HCT116 (cell line): ENCODE measurements at regions not wholly inside any gene's neighbourhood (a gene's known extent, or its start where the extent isn't known, plus 50 kb on each side); places are given as distances from the start of the nearest gene placed in this dataset.

Source experiments
- ATAC-seq: fragments of 200-7000 bp; cut with Tn5 transposase; 2 replicates; pipeline ENCODE4 v1.9.1; 2020; ENCODE audit warnings: mild to moderate bottlenecking, moderate library complexity
- BruUV-seq: library from RNA; stranded (reverse); fragments of 400-500 nt; replicated peaks from 2 replicates; lab custom pipeline; 2021; lab: Mats Ljungman, UMichigan
- CTCF ChIA-PET: fragments of 300-600 bp; sonication (Branson Sonifier 250); formaldehyde crosslinking; loops from one replicate; lab custom pipeline; 2021; ENCODE audit warnings: antibody characterized with exemption; lab: Charles Lee
- POLR2A ChIA-PET: fragments of 300-600, 350-600 bp; sonication (Branson Sonifier 250); formaldehyde crosslinking; loops from one replicate; lab custom pipeline; 2021; ENCODE audit warnings: antibody characterized with exemption; lab: Charles Lee
- RAD21 ChIA-PET, 2 experiments: fragments of 300-600 bp; sonication (Branson Sonifier 250); formaldehyde crosslinking; loops; one replicate each; lab custom pipeline; 2023; ENCODE audit warnings: low total read pairs in 2 of 2; ENCODE audit not compliant: uncharacterized antibody in 2 of 2, unreplicated experiment in 2 of 2, low non-redundant PET in 1 of 2; lab: Charles Lee
- DNase-seq: peaks from one replicate; pipeline ENCODE4 v3.0.0-alpha.2; 2010; ENCODE audit warnings: low read depth, low spot score
- H2AFZ ChIP-seq: fragments of 200-600 bp; shearing (Covaris generic), sonication (generic); 2 replicates; pipeline ENCODE4 v1.6.1; 2017; ENCODE audit warnings: low read depth, mixed run types, mixed read lengths, antibody characterized with exemption, low read length; ENCODE audit not compliant: poor library complexity, severe bottlenecking
- H3K27ac ChIP-seq: 2 replicates; pipeline ENCODE4 v1.5.1; 2012; ENCODE audit warnings: low read depth, low read length
- H3K27me3 ChIP-seq: fragments of 200-600 bp; sonication (generic); 2 replicates; pipeline ENCODE4 v1.6.1; 2016; ENCODE audit warnings: mixed run types, low read length, mixed read lengths; ENCODE audit not compliant: insufficient read depth
- H3K36me3 ChIP-seq, 2 experiments: fragments of 200-500 bp in 1 of 2; fragments of 200-600 bp in 1 of 2; sonication (Bioruptor generic) in 1 of 2; sonication (generic) in 1 of 2; 2 replicates each; pipeline versions ENCODE4 v1.5.1 to v1.6.1; 2014 to 2016; ENCODE audit warnings: low read length in 2 of 2, inconsistent platforms in 1 of 2, mixed read lengths in 1 of 2, mixed run types in 1 of 2; ENCODE audit not compliant: insufficient read depth in 2 of 2, control insufficient read depth in 1 of 2
- H3K4me1 ChIP-seq, 2 experiments: fragments of 200-600 bp in 1 of 2; sonication (generic) in 1 of 2; 2 replicates each; pipeline versions ENCODE4 v1.5.1 to v1.6.1; 2012 to 2017; ENCODE audit warnings: low read length in 2 of 2, inconsistent platforms in 1 of 2, mild to moderate bottlenecking in 1 of 2, mixed read lengths in 1 of 2, mixed run types in 1 of 2, moderate library complexity in 1 of 2; ENCODE audit not compliant: insufficient read depth in 2 of 2, control insufficient read depth in 1 of 2
- H3K4me2 ChIP-seq: fragments of 200-600 bp; sonication (generic); 2 replicates; pipeline ENCODE4 v1.6.1; 2017; ENCODE audit warnings: mixed run types, low read length, mixed read lengths
- H3K4me3 ChIP-seq, 2 experiments: fragments of 200-600 bp in 1 of 2; sonication (generic) in 1 of 2; replicated peaks in 1 of 2; 2 replicates each; pipeline ENCODE4 v1.5.1; 2011 to 2016; ENCODE audit warnings: low read length in 2 of 2, control low read depth in 1 of 2, low read depth in 1 of 2, mild to moderate bottlenecking in 1 of 2, mixed read lengths in 1 of 2, mixed run types in 1 of 2
- H3K79me2 ChIP-seq: fragments of 200-600 bp; sonication (generic); 2 replicates; pipeline ENCODE4 v1.6.1; 2017; ENCODE audit warnings: mild to moderate bottlenecking, mixed run types, low read length, moderate library complexity, mixed read lengths; ENCODE audit not compliant: insufficient read depth
- H3K9ac ChIP-seq: fragments of 200-600 bp; sonication (generic); 2 replicates; pipeline ENCODE4 v1.6.1; 2016; ENCODE audit warnings: low read length, mixed read lengths
- H3K9me2 ChIP-seq: fragments of 200-600 bp; sonication (generic), shearing (Covaris generic); 2 replicates; pipeline ENCODE4 v1.6.1; 2017; ENCODE audit warnings: mixed run types, mild to moderate bottlenecking, moderate library complexity; ENCODE audit not compliant: insufficient read depth
- H3K9me3 ChIP-seq, 2 experiments: fragments of 200-500 bp in 1 of 2; fragments of 200-600 bp in 1 of 2; sonication (Bioruptor generic) in 1 of 2; sonication (generic) in 1 of 2; 2 replicates each; pipeline ENCODE4 v1.6.1; 2014 to 2017; ENCODE audit warnings: low read length in 2 of 2, mixed read lengths in 2 of 2, inconsistent platforms in 1 of 2, low read depth in 1 of 2, mild to moderate bottlenecking in 1 of 2, mixed run types in 1 of 2, moderate library complexity in 1 of 2; ENCODE audit not compliant: control insufficient read depth in 1 of 2, insufficient read depth in 1 of 2
- H4K20me1 ChIP-seq: fragments of 200-600 bp; sonication (generic), shearing (Covaris generic); 2 replicates; pipeline ENCODE4 v1.6.1; 2017; ENCODE audit warnings: mixed run types, mild to moderate bottlenecking, moderate library complexity; ENCODE audit not compliant: insufficient read depth
- ATF3 ChIP-seq: IDR thresholded peaks from 2 replicates; pipeline ENCODE4 v1.6.1; 2012
- CEBPB ChIP-seq: IDR thresholded peaks from 2 replicates; pipeline ENCODE4 v1.6.1; 2012; ENCODE audit warnings: low read depth
- CTCF ChIP-seq, 3 experiments: fragments of 200-600 bp in 1 of 3; sonication (generic) in 1 of 3; IDR thresholded peaks in 2 of 3; conservative IDR thresholded peaks in 1 of 3; 2 replicates each; pipeline ENCODE4 v1.5.1; 2012 to 2017; ENCODE audit warnings: low read depth in 2 of 3, low read length in 2 of 3, antibody characterized with exemption in 1 of 3, borderline replicate concordance in 1 of 3, control low read depth in 1 of 3, mild to moderate bottlenecking in 1 of 3, mixed read lengths in 1 of 3, mixed run types in 1 of 3, moderate library complexity in 1 of 3; ENCODE audit not compliant: insufficient read depth in 1 of 3
- EGR1 ChIP-seq: IDR thresholded peaks from 2 replicates; pipeline ENCODE4 v1.6.1; 2012; ENCODE audit warnings: low read depth
- ELF1 ChIP-seq: IDR thresholded peaks from 2 replicates; pipeline ENCODE4 v1.6.1; 2012; ENCODE audit warnings: low read depth, borderline replicate concordance
- EZH2 ChIP-seq: fragments of 200-600 bp; sonication (generic); IDR thresholded peaks from 2 replicates; pipeline ENCODE4 v1.6.1; 2017; ENCODE audit warnings: antibody characterized with exemption, mixed run types
- FOSL1 ChIP-seq: IDR thresholded peaks from 2 replicates; pipeline ENCODE4 v1.6.1; 2012; ENCODE audit warnings: low read depth
- JUND ChIP-seq: IDR thresholded peaks from 2 replicates; pipeline ENCODE4 v1.6.1; 2012
- POLR2A ChIP-seq: IDR thresholded peaks from 2 replicates; pipeline ENCODE4 v1.7.0; 2011; ENCODE audit warnings: borderline replicate concordance; ENCODE audit not compliant: insufficient read depth, insufficient read length; ENCODE audit errors: extremely low read depth
- POLR2AphosphoS5 ChIP-seq: IDR thresholded peaks from 2 replicates; pipeline ENCODE4 v1.6.1; 2011; ENCODE audit warnings: mild to moderate bottlenecking, low read depth, low read length, moderate library complexity
- RAD21 ChIP-seq: IDR thresholded peaks from 2 replicates; pipeline ENCODE4 v1.6.1; 2012; ENCODE audit warnings: low read depth, mild to moderate bottlenecking
- REST ChIP-seq: IDR thresholded peaks from 2 replicates; pipeline ENCODE4 v1.6.1; 2012; ENCODE audit warnings: low read depth
- SIN3A ChIP-seq: IDR thresholded peaks from 2 replicates; pipeline ENCODE4 v1.6.1; 2012; ENCODE audit warnings: low read depth
- SP1 ChIP-seq: IDR thresholded peaks from 2 replicates; pipeline ENCODE4 v1.6.1; 2012; ENCODE audit warnings: low read depth
- SRF ChIP-seq: IDR thresholded peaks from 2 replicates; pipeline ENCODE4 v1.6.1; 2012; ENCODE audit warnings: low read depth
- TCF7L2 ChIP-seq: IDR thresholded peaks from 2 replicates; pipeline ENCODE4 v1.7.0; 2011; ENCODE audit warnings: borderline replicate concordance, inconsistent platforms; ENCODE audit not compliant: insufficient read depth, insufficient read length; ENCODE audit errors: extremely low read depth
- YY1 ChIP-seq: IDR thresholded peaks from 2 replicates; pipeline ENCODE4 v1.6.1; 2011; ENCODE audit warnings: low read length, low read depth, moderate library complexity, mild to moderate bottlenecking; ENCODE audit not compliant: insufficient replicate concordance; ENCODE audit errors: extremely low read depth
- ZBTB33 ChIP-seq: IDR thresholded peaks from 2 replicates; pipeline ENCODE4 v1.6.1; 2011; ENCODE audit warnings: mild to moderate bottlenecking, low read length, moderate library complexity; ENCODE audit not compliant: insufficient replicate concordance; ENCODE audit errors: extremely low read depth
- ZFX ChIP-seq: fragments of 450-650 bp; IDR thresholded peaks from 2 replicates; pipeline ENCODE4 v1.6.1; 2017
- ZNF274 ChIP-seq: fragments of 200-500 bp; sonication (Bioruptor generic); IDR thresholded peaks from 2 replicates; pipeline ENCODE4 v1.6.1; 2014; ENCODE audit warnings: mild to moderate bottlenecking, low read depth, low read length, inconsistent platforms
- intact Hi-C: fragments of 100-400 bp; cut with micrococcal nuclease; formaldehyde crosslinking; loops from 2 replicates; pipeline ENCODE4 v1.10.0; 2022

GRCh38 chr11:115778928-115779650, 274.9 kb upstream of the CADM1 start:
- H3K36me3 ChIP-seq, result no peaks in the 10 kb centered on the region
- no peak overlapping the region for H3K27ac ChIP-seq
- no peak for ATAC-seq
- RAD21 ChIA-PET, result no interaction called here
- H3K4me2 ChIP-seq, result no peak overlapping the region
- no peaks in the 10 kb centered on the region for H4K20me1 ChIP-seq
- no peak overlapping the region for H2AFZ ChIP-seq
- H3K4me3 ChIP-seq, result no peak overlapping the region
- no peaks in the 10 kb centered on the region for H3K9me2 ChIP-seq
- no TSS peak for BruUV-seq
- POLR2A ChIA-PET, result no interaction called here
- TF ChIP-seq ATF3 (no peak), YY1 (no peak), FOSL1 (no peak), EZH2 (no peak), ZFX (no peak), ELF1 (no peak), SRF (no peak), ZBTB33 (no peak), POLR2A (no peak), CTCF (IDR thresholded peaks at IDR 0.05 in 2 of 3, conservative IDR thresholded peaks at IDR 0.05 in 1 of 3; ENCODE audit: borderline replicate concordance in 1 of 3, insufficient read depth in 1 of 3, low read depth in 2 of 3, low read length in 2 of 3) (no peak), POLR2AphosphoS5 (no peak), EGR1 (no peak), TCF7L2 (no peak), REST (no peak), JUND (no peak), CEBPB (no peak), SIN3A (no peak), RAD21 (no peak), SP1 (no peak), ZNF274 (no peak)
- H3K9me3 ChIP-seq, result peaks cover 0 to 3% of the 10 kb centered on the region in 2 experiments; a peak in 2 of 4 replicates
- CTCF ChIA-PET, result no interaction called here
- H3K9ac ChIP-seq, result no peak overlapping the region
- no peaks in the 10 kb centered on the region for H3K4me1 ChIP-seq
- H3K27me3 ChIP-seq, result no peaks in the 10 kb centered on the region
- no peak for DNase-seq
- no peaks in the 10 kb centered on the region for H3K79me2 ChIP-seq
- intact Hi-C loops, result no loop called here
